Loucy (cell line): ENCODE measurements at regions not wholly inside any gene's neighbourhood (a gene's known extent, or its start where the extent isn't known, plus 50 kb on each side); places are given as distances from the start of the nearest gene placed in this dataset.

Source experiments
- H2AFZ ChIP-seq: fragments of 200-600 bp; sonication (generic); 2 replicates; pipeline ENCODE4 v1.6.0; 2016; ENCODE audit warnings: antibody characterized with exemption, mild to moderate bottlenecking, low read length, moderate library complexity
- H3F3A ChIP-seq: fragments of 200-600 bp; 2 replicates; pipeline ENCODE4 v1.6.0; 2016; ENCODE audit warnings: antibody characterized with exemption, low read depth, mild to moderate bottlenecking
- H3K27me3 ChIP-seq: fragments of 200-600 bp; sonication (generic); 2 replicates; pipeline ENCODE4 v1.6.1; 2014; ENCODE audit warnings: low read length, mild to moderate bottlenecking; ENCODE audit not compliant: insufficient read depth, poor library complexity, severe bottlenecking
- H3K36me3 ChIP-seq: fragments of 200-600 bp; sonication (generic); 2 replicates; pipeline ENCODE4 v1.6.1; 2016; ENCODE audit warnings: low read length; ENCODE audit not compliant: insufficient read depth
- H3K4me1 ChIP-seq: fragments of 200-600 bp; sonication (generic); 2 replicates; pipeline ENCODE4 v1.5.1; 2014; ENCODE audit warnings: low read length, mild to moderate bottlenecking; ENCODE audit not compliant: insufficient read depth, poor library complexity, severe bottlenecking
- H3K4me2 ChIP-seq: fragments of 200-600 bp; sonication (generic); 2 replicates; pipeline ENCODE4 v1.6.0; 2014; ENCODE audit warnings: antibody characterized with exemption, low read length, low read depth, mild to moderate bottlenecking; ENCODE audit not compliant: poor library complexity, severe bottlenecking
- H3K4me3 ChIP-seq: fragments of 200-600 bp; sonication (generic); 2 replicates; pipeline ENCODE4 v1.5.1; 2014; ENCODE audit warnings: low read length, mild to moderate bottlenecking, mixed read lengths; ENCODE audit not compliant: poor library complexity, severe bottlenecking
- H3K79me2 ChIP-seq: fragments of 200-600 bp; sonication (generic); 2 replicates; pipeline ENCODE4 v1.6.1; 2014; ENCODE audit warnings: low read length; ENCODE audit not compliant: insufficient read depth
- H3K9ac ChIP-seq: fragments of 200-600 bp; sonication (generic); 2 replicates; pipeline ENCODE4 v1.6.0; 2014; ENCODE audit warnings: mild to moderate bottlenecking, low read depth, low read length, moderate library complexity; ENCODE audit not compliant: poor library complexity, severe bottlenecking
- H3K9me2 ChIP-seq: fragments of 200-600 bp; sonication (generic); replicated peaks from 2 replicates; pipeline ENCODE4 v1.6.1; 2016; ENCODE audit warnings: low read depth, low read length, mixed read lengths
- H3K9me3 ChIP-seq: fragments of 200-600 bp; sonication (generic); 2 replicates; pipeline ENCODE4 v1.6.1; 2014; ENCODE audit warnings: mild to moderate bottlenecking, antibody characterized with exemption, low read length, low read depth; ENCODE audit not compliant: insufficient read depth
- H4K20me1 ChIP-seq: fragments of 200-600 bp; sonication (generic); 2 replicates; pipeline ENCODE4 v1.6.0; 2014; ENCODE audit warnings: antibody characterized with exemption, low read length, mild to moderate bottlenecking; ENCODE audit not compliant: insufficient read depth, poor library complexity, severe bottlenecking
- CTCF ChIP-seq: fragments of 200-600 bp; sonication (generic); conservative IDR thresholded peaks from 2 replicates; pipeline ENCODE4 v1.5.1; 2014; ENCODE audit warnings: mild to moderate bottlenecking, antibody characterized with exemption, low read length
- EZH2phosphoT487 ChIP-seq: fragments of 200-600 bp; IDR thresholded peaks from 2 replicates; pipeline ENCODE4 v1.6.1; 2018; ENCODE audit warnings: antibody characterized with exemption, mild to moderate bottlenecking, moderate library complexity, borderline replicate concordance

GRCh38 chr16:35686595-35686994 is 2227.2 kb downstream of the TP53TG3F start:
- no peaks in the 10 kb centered on the region for H3F3A ChIP-seq
- H3K4me3 ChIP-seq, result no peak overlapping the region
- H3K79me2 ChIP-seq, result no peaks in the 10 kb centered on the region
- H3K4me1 ChIP-seq, result no peaks in the 10 kb centered on the region
- no peak overlapping the region for H3K9ac ChIP-seq
- no peak for TF ChIP-seq EZH2phosphoT487
- peaks cover 10% of the 10 kb centered on the region; the same call in 1 of the 2 replicates for H3K9me3 ChIP-seq
- no peaks in the 10 kb centered on the region for H3K36me3 ChIP-seq
- no peak overlapping the region for H3K4me2 ChIP-seq
- H3K27me3 ChIP-seq, result no peaks in the 10 kb centered on the region
- no peak overlapping the region for H2AFZ ChIP-seq
- H4K20me1 ChIP-seq, result no peaks in the 10 kb centered on the region
- no peaks in the 10 kb centered on the region for H3K9me2 ChIP-seq

GRCh38 chr16:35687071-35687470 is 2227.7 kb downstream of the TP53TG3F start:
- Histone ChIP-seq H2AFZ (no peak overlapping the region), H3K27me3 (no peaks in the 10 kb centered on the region), H3K9me2 (no peaks in the 10 kb centered on the region), H3F3A (no peaks in the 10 kb centered on the region), H3K79me2 (no peaks in the 10 kb centered on the region), H4K20me1 (no peaks in the 10 kb centered on the region), H3K4me3 (no peak overlapping the region), H3K4me2 (no peak overlapping the region), H3K4me1 (no peaks in the 10 kb centered on the region), H3K36me3 (no peaks in the 10 kb centered on the region), H3K9me3 (peaks cover 10% of the 10 kb centered on the region; the same call in 1 of the 2 replicates), H3K9ac (no peak overlapping the region)
- no peak for TF ChIP-seq CTCF
- TF ChIP-seq EZH2phosphoT487, result no peak

DNA sequence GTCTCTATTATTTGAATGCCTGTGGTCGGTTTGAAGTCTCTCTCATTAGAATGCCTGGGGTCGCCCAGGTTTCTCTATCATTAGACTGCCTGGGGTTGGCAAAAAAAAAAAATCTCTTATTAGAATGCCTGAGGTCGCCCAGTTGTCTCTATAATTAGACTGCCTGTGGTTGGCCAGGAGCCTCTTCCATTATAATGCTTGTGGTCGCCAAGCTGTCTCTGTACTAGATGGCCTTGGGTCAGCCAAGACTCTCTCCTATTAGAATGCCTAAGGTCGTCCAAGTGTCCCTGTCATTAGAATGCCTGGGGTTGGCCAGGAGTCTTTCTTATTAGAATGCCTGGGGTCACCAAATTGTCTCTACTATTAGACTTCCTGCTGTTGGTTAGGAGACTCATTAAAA is 2228.4 kb downstream of the TP53TG3F start:
- no peaks in the 10 kb centered on the region for H3K4me1 ChIP-seq
- no peak for TF ChIP-seq EZH2phosphoT487
- no peaks in the 10 kb centered on the region for H3K79me2 ChIP-seq
- H3K36me3 ChIP-seq, result no peaks in the 10 kb centered on the region
- H3K27me3 ChIP-seq, result no peaks in the 10 kb centered on the region
- H4K20me1 ChIP-seq, result no peaks in the 10 kb centered on the region
- H3K9me3 ChIP-seq, result peaks cover 10% of the 10 kb centered on the region; the same call in 1 of the 2 replicates
- no peak overlapping the region for H2AFZ ChIP-seq
- H3F3A ChIP-seq, result no peaks in the 10 kb centered on the region
- H3K9ac ChIP-seq, result no peak overlapping the region
- H3K4me3 ChIP-seq, result no peak overlapping the region
- H3K4me2 ChIP-seq, result no peak overlapping the region
- H3K9me2 ChIP-seq, result no peaks in the 10 kb centered on the region

DNA sequence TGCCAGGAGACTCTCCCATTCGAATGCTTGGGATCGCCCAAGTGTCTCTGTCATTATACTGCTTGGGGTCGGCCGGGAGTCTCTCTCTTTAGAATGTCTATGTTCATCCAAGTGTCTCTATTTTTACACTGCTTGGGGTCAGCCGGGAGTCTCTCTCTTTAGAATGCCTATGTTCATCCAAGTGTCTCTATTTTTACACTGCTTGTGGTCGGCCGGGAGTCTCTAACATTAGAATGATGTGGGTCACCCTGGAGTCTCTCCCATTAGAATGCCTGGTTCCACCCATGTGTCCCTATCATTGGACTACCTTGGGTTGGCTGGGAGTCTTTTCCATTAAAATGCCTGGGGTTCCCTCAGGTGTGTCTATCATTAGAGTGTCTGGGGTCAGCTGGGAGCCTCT is 2230.4 kb downstream of the TP53TG3F start:
- Histone ChIP-seq H3K27me3 (no peaks in the 10 kb centered on the region), H3K4me3 (no peak overlapping the region), H3K36me3 (no peaks in the 10 kb centered on the region), H3K9ac (no peak overlapping the region), H3K4me2 (no peak overlapping the region), H3K4me1 (no peaks in the 10 kb centered on the region), H3K79me2 (no peaks in the 10 kb centered on the region), H3F3A (no peaks in the 10 kb centered on the region), H4K20me1 (no peaks in the 10 kb centered on the region), H3K9me3 (peaks cover 14% of the 10 kb centered on the region; the same call in 1 of the 2 replicates), H3K9me2 (no peaks in the 10 kb centered on the region), H2AFZ (no peak overlapping the region)
- no peak for TF ChIP-seq CTCF
- no peak for TF ChIP-seq EZH2phosphoT487
